ENCODE measurements at regions not wholly inside any gene's neighbourhood (a gene's known extent, or its start where the extent isn't known, plus 50 kb on each side); places are given as distances from the start of the nearest gene placed in this dataset.
A peak's percentile ranks its signal among the peaks of the same experiment; 100 is the strongest.

GRCh38 chr14:100476012-100476822 is 111.0 kb downstream of the BEGAIN start:
- DNase-seq (ENCODE audit: low read depth) = peak; percentile 35
- TF ChIP-seq, protein P1, sequence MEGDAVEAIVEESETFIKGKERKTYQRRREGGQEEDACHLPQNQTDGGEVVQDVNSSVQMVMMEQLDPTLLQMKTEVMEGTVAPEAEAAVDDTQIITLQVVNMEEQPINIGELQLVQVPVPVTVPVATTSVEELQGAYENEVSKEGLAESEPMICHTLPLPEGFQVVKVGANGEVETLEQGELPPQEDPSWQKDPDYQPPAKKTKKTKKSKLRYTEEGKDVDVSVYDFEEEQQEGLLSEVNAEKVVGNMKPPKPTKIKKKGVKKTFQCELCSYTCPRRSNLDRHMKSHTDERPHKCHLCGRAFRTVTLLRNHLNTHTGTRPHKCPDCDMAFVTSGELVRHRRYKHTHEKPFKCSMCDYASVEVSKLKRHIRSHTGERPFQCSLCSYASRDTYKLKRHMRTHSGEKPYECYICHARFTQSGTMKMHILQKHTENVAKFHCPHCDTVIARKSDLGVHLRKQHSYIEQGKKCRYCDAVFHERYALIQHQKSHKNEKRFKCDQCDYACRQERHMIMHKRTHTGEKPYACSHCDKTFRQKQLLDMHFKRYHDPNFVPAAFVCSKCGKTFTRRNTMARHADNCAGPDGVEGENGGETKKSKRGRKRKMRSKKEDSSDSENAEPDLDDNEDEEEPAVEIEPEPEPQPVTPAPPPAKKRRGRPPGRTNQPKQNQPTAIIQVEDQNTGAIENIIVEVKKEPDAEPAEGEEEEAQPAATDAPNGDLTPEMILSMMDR (IDR thresholded peaks at IDR 0.05; ENCODE audit: insufficient read depth, low read depth, low read length, missing control alignments) = no peak
- H3K4me3 ChIP-seq (ENCODE audit: low read length) = no peak overlapping the region

DNA sequence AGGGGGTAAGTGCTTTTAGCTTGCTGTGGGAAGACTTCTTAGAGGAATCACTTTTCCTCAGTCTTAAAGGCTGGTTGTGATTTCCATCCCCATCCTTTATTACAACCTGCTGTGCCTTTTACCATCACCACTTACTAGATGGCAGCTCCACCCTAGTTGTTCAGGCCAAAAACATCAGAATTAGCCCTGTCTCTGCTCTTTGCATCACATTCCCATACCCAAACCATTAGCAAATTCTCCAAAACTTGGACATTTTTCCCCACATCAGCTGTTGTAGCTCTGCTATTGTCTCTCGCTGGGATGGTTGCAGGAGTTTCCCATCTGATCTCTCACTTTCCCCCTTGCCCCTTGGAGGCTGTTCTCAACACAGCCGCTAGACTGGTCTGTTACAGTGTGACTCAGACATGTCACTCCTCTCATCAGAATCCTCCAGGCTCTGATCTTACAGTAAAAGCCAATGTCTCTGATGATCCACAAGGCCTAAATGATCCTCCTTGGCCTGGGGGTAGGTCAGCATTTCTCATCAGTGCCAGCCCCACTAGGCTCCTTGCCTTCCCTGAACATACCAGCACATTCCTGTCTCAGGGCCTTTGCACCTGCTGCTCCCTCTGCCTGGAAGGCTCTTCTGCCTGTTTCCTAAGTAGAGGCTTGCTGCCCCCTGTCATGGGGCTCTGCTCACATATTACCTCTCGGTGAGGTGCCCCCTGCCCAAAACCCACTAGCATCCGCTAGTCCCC is 102.5 kb downstream of the BEGAIN start:
- DNase-seq (ENCODE audit: low read depth) = no peak
- TF ChIP-seq, protein P1 (IDR thresholded peaks at IDR 0.05; ENCODE audit: insufficient read depth, low read depth, low read length, missing control alignments) = no peak
- no peak overlapping the region for H3K4me3 ChIP-seq (ENCODE audit: low read length)

DNA sequence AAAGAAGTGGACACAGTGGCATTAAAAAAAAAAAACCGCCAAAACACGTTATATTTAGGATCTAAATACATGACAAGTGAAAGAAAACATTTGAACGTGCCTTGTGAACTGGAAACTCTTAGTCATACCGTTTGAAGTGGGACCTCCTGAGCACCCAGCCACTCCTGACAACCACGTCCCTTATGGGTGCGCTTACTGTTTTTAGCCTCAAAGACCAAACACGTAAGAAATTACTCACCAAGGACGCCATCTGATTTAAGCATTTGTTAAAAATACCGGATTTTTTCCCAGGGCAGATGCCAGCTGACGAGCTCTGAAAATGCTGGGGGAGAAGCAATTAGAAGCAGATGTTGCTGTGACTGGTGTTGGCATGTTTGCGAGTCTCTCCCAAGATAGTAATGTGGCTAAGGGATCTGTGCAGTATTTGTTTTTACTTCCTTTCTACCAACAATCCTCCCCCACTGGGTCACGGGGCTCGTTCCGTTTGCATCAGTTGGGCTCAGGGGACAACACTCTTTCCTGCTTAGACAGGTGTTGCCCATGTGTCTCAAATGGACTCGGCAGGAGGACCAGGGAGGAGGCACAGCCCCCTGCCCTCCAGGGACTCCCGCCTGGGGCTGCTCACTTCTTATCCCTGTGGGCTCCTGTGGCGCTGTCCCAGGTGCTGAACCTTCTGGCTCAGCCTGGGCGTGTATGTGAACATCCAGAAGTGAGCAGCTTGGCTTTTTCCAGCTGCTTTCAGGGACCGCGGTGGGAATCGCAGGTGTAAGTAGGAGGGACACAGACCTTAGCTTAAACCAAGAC is 101.0 kb downstream of the BEGAIN start:
- TF ChIP-seq, protein P1 (IDR thresholded peaks at IDR 0.05; ENCODE audit: insufficient read depth, low read depth, low read length, missing control alignments) = no peak
- peak; percentile 66 for DNase-seq (ENCODE audit: low read depth)
- no peak overlapping the region for H3K4me3 ChIP-seq (ENCODE audit: low read length)

All from epithelial cell of esophagus (primary cell).